Amniotic epithelial cell (primary cell): ENCODE measurements at regions not wholly inside any gene's neighbourhood (a gene's known extent, or its start where the extent isn't known, plus 50 kb on each side); places are given as distances from the start of the nearest gene placed in this dataset.
"Not testable (repeated sequence)": the region's sequence is repeated elsewhere in the genome, so short reads cannot be mapped to it uniquely, and the experiment has no call there.

Source experiments
- DNase-seq: peaks from one replicate; pipeline ENCODE4 v3.0.0-alpha.2; 2010; ENCODE audit warnings: low read depth

DNA sequence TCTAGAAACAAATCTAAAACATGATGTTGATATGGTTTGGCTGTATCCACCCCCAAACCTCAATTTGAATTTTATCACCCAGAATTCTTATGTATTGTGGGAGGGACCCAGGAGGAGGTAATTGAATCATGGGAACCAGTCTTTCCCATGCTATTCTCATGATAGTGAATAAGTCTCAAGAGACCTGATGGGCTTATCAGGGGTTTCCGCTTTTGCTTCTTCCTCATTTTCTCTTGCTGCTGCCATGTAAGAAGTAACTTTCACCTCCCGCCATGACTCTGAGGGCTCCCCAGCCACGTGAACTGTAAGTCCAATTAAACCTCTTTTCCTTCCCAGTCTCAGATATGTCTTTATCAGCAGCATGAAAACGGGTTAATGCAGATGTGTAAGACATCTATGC lies 232.7 kb upstream of the ONECUT1 start:
- DNase-seq, result no peak

- DNase-seq, result no peak
Observed at GRCh38 chr15:53013329-53013728, 223.2 kb upstream of the ONECUT1 start.

DNA sequence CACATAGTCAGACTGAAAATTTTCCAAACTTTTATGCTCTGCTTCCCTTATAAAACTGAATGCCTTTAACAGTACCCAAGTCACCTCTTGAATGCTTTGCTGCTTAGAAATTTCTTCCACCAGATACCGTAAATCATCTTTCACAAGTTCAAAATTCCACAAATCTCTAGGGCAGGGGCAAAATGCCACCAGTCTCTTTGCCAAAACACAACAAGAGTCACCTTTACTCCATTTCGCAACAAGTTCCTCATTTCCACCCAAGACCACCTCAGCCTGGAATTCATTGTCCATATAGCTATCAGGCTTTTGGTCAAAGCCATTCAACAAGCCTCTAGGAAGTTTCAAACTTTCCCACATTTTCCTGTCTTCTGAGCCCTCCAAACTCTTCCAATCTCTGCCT lies 221.6 kb upstream of the ONECUT1 start:
- DNase-seq, result not testable (repeated sequence)

DNA sequence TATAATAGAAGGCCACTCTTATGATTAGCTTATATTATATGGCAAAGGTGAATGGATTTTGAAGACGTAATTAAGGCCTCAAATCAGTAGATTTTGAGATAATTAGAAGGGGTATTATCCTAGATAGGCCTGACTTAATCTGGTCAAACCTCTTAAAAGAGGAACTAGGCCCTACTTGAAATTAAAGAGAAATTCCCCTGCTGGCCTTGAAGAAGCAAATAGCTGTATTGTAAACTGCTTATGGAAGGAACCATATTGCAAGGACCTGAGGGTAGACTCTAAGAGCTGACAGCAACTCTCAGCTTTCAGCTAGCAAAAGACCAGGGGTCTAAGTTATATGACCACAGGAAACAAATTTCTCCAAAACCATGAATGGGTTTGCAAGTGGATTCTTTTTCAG lies 219.0 kb upstream of the ONECUT1 start:
- DNase-seq, result no peak

GRCh38 chr15:53000409-53000808 lies 210.3 kb upstream of the ONECUT1 start:
- no peak for DNase-seq

DNA sequence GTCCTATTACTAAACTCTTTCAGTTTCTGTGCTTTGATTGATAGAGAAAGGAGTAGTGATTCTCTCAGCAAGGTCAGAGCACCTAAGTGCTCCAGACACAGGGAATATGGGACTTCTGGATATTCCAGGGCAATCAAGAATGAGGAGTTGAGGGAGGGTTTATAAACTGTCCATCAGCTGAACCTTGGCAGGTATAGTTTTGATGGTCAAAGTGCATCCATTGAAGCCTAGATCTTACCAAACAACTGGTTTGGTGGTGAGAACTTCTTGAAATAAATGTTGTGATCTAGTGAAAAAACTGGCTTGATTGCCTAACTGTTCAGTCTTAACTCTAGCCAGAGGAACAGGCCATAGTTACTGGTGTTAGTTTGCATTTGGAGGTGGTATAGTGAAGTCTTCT lies 207.0 kb upstream of the ONECUT1 start:
- no peak for DNase-seq

- DNase-seq, result no peak
Observed at GRCh38 chr15:52994290-52994689, 204.2 kb upstream of the ONECUT1 start.

DNA sequence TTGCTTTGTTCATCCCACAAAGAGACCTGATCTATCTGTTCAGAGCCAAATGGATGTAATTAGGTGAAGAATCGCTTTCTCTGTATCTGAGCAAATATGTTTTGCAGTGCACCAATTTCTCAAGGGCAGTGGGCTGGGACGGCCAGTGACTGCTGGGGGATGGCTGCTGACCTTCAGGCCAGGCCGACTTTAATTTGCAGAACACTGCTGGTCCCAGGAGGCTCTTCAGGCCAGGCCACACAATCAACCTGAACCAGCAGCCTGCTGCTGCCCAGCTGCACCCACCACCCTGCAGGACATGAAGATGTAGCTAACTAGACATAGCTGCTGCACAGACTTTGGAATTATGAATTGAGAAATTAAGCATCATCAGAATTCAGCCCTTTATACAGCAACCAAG lies 194.4 kb upstream of the ONECUT1 start:
- no peak for DNase-seq

- no peak for DNase-seq
Observed at GRCh38 chr15:52980446-52980845, 190.3 kb upstream of the ONECUT1 start.

- DNase-seq, result no peak
Observed at GRCh38 chr15:52976516-52977075, 186.5 kb upstream of the ONECUT1 start.

GRCh38 chr15:52975941-52976449 lies 185.9 kb upstream of the ONECUT1 start:
- DNase-seq, result no peak

DNA sequence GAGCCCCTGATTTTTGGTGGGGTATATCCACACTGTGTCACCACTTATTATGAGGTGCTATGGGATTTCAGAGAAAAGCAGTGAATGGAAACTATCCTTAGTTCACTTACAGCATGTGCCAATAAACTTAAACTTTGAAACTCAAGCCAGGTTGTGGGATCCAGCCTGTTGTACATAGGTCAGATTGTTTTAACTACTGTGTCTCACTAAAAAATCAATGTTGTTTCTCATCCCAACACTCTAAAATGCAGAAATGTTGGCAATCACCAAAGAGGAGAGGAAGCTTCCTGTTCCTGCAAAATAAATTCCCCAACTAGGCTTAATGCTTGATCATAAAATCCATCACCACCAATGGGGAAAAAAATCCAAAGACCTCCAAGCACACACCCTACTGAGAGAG lies 173.7 kb upstream of the ONECUT1 start:
- no peak for DNase-seq

GRCh38 chr15:52960283-52960682 lies 170.1 kb upstream of the ONECUT1 start:
- DNase-seq, result no peak

DNA sequence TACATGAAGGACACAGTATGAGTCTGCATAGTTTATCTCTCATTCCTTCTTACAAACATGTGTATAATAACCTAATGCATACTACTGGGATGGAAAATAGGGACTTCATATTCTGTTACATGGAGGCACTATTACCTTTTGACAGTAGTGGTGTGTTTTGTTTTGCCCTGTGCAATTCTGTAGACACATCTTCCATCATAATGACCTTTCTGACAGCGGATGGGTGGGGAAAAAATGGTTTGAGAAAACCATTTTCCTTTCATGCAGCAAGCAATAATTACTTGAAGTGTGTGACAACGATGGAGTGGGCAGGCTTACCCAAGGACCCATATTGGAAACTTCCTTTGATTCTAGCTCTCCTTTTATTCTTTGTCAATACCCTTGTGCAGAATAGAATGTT lies 153.6 kb upstream of the ONECUT1 start:
- DNase-seq, result no peak

GRCh38 chr15:52936489-52936888 lies 146.4 kb upstream of the ONECUT1 start:
- no peak for DNase-seq

GRCh38 chr15:52925130-52925529 lies 135.0 kb upstream of the ONECUT1 start:
- DNase-seq, result no peak

DNA sequence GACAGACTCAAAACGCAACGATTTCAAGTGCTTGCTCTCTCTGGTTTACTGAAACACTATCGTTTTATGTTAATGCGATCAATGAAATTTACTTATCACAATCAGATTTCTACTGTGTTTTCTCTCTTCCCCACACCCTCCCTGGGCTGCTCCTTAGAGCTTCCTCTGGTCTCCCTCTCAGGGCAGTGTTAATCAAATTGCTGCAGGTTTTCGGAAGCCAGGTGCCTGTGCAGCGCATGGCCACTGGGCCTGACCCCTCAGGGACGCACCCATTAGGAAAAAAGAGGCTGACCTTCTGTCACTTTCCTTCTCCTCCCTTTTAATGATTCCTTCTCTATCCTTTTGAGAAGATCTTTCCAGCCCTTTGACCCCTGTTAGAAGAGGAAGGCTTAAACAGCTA lies 134.5 kb upstream of the ONECUT1 start:
- DNase-seq, result no peak

DNA sequence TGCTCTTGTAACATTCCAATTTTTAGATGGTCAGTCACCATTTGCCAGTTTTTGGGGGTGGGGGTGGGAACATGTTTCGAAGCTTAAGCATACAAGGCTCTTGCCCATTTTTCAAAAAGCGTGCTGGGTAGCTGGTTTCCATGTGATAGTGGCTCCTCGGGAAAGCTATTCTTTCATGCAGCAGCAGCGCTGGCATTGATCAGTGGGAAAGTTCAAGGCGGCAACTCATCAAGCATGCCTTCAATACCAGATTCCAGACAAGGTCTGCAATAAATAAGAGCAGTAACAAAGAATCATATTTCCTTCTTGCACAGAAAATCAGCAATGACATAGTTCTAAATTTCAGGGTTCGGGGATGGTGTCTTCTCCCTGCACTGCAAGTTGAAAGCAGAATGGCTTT lies 133.5 kb upstream of the ONECUT1 start:
- no peak for DNase-seq

DNA sequence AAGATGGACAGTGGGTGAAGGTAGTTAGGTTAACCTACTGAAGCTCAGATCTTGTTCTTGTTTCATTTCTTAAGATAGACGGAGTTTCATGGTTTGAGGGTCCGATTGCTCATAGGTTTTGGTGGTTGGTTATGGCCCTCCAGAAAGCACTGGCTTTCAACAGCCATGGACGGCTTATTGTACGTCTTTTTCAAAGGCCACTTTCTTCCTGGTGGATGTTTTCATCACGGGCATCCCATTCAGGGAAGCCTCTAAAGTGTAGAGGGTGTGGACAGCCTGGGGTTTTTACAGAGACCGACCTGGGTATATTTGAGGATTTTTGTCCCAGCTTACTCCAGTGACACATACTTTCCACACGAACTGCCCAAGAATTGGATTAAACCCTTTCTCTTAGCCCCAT lies 132.7 kb upstream of the ONECUT1 start:
- no peak for DNase-seq

GRCh38 chr15:52912172-52912571 lies 122.0 kb upstream of the ONECUT1 start:
- DNase-seq, result no peak

GRCh38 chr15:52893338-52893737 lies 103.2 kb upstream of the ONECUT1 start:
- no peak for DNase-seq

DNA sequence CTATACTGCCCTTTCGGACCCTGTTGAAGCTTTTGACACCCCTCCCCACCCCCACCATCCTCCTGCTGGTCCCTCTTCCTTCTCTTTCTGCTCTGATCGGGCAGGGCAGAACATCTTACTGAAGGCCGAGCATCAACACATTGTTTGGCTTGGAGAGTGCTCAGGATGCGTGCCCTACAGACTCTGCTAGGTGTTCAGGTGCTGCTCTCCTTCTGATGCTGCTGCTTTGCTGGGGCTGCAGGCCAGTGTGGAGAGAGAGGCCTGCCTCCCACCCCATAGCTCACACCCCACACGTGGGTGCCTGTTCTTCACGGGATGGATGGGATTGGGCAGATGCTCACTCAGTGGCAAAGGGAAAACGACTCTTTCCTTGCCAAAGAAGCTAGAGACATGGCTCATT lies 89.8 kb upstream of the ONECUT1 start:
- DNase-seq, result no peak

- DNase-seq, result no peak
Observed at GRCh38 chr15:52879145-52879544, 89.0 kb upstream of the ONECUT1 start.

GRCh38 chr15:52876991-52877663 lies 87.0 kb upstream of the ONECUT1 start:
- DNase-seq, result no peak
